ENCODE measurements at regions not wholly inside any gene's neighbourhood (a gene's known extent, or its start where the extent isn't known, plus 50 kb on each side); places are given as distances from the start of the nearest gene placed in this dataset.

GRCh38 chr6:153616506-153616905 is 422.5 kb upstream of the OPRM1 start:
- TF ChIP-seq CTCF (conservative IDR thresholded peaks at IDR 0.05; ENCODE audit: low read length), result no peak
- no peak for TF ChIP-seq EZH2phosphoT487 (IDR thresholded peaks at IDR 0.05; ENCODE audit: borderline replicate concordance, low read depth, low read length)
